ENCODE measurements at regions not wholly inside any gene's neighbourhood (a gene's known extent, or its start where the extent isn't known, plus 50 kb on each side); places are given as distances from the start of the nearest gene placed in this dataset.

- TF ChIP-seq, protein P1, sequence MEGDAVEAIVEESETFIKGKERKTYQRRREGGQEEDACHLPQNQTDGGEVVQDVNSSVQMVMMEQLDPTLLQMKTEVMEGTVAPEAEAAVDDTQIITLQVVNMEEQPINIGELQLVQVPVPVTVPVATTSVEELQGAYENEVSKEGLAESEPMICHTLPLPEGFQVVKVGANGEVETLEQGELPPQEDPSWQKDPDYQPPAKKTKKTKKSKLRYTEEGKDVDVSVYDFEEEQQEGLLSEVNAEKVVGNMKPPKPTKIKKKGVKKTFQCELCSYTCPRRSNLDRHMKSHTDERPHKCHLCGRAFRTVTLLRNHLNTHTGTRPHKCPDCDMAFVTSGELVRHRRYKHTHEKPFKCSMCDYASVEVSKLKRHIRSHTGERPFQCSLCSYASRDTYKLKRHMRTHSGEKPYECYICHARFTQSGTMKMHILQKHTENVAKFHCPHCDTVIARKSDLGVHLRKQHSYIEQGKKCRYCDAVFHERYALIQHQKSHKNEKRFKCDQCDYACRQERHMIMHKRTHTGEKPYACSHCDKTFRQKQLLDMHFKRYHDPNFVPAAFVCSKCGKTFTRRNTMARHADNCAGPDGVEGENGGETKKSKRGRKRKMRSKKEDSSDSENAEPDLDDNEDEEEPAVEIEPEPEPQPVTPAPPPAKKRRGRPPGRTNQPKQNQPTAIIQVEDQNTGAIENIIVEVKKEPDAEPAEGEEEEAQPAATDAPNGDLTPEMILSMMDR (IDR thresholded peaks at IDR 0.05; ENCODE audit: poor library complexity, severe bottlenecking): peak; percentile 17
- TF ChIP-seq POLR2AphosphoS5 (IDR thresholded peaks at IDR 0.05): no peak
- TF ChIP-seq EP300 (conservative IDR thresholded peaks at IDR 0.05; ENCODE audit: poor library complexity, severe bottlenecking): no peak
- TF ChIP-seq MXI1 (conservative IDR thresholded peaks at IDR 0.05; ENCODE audit: poor library complexity, severe bottlenecking): no peak
- TF ChIP-seq TAF1 (IDR thresholded peaks at IDR 0.05; ENCODE audit: low read depth): no peak
Measured at GRCh38 chr6:119627908-119628669, 278.5 kb upstream of the MAN1A1 start.

All from neural cell (in vitro differentiated cells).